ENCODE measurements at regions not wholly inside any gene's neighbourhood (a gene's known extent, or its start where the extent isn't known, plus 50 kb on each side); places are given as distances from the start of the nearest gene placed in this dataset.
"Not testable (repeated sequence)": the region's sequence is repeated elsewhere in the genome, so short reads cannot be mapped to it uniquely, and the experiment has no call there.

- DNase-seq (ENCODE audit: low read depth) = peak; percentile 21
- no peak for FAIRE-seq
- H3K4me3 ChIP-seq (ENCODE audit: low read depth, low read length) = no peak overlapping the region
- H3K36me3 ChIP-seq (ENCODE audit: control insufficient read depth, insufficient read depth, low read length) = no peaks in the 10 kb centered on the region
- H3K27me3 ChIP-seq (ENCODE audit: control insufficient read depth, insufficient read depth, low read length) = no peaks in the 10 kb centered on the region
- TF ChIP-seq CTCF (IDR thresholded peaks at IDR 0.05; ENCODE audit: insufficient read depth, low read length, severe bottlenecking) = no peak
Measured at GRCh38 chr6:139521338-139521737, 146.9 kb upstream of the CITED2 start.

DNA sequence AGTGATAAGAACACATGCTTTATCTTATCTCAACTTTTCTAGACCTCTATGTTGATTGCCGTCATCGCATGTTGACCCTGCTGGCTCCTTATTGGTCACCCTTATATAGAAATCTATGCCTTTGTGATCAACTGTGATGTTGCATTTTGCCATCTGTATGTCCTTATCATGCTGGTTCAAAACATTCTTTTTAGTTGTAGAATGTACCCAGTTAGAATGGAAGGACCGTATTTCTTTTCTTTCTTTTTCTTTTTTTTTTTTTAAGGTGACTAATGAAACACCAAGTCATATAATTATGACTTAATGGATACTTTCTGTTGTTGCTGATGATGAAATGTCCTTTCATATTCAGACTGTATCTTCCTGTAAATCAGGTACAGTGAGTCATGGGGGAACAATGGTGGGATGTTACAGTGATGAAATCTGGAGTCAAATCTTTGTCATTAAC lies 145.9 kb upstream of the CITED2 start:
- FAIRE-seq (no peak), DNase-seq (ENCODE audit: low read depth) (peak; percentile 96)
- no peak for TF ChIP-seq CTCF (IDR thresholded peaks at IDR 0.05; ENCODE audit: insufficient read depth, low read length, severe bottlenecking)
- no peak overlapping the region for H3K4me3 ChIP-seq (ENCODE audit: low read depth, low read length)
- no peaks in the 10 kb centered on the region for H3K36me3 ChIP-seq (ENCODE audit: control insufficient read depth, insufficient read depth, low read length)
- H3K27me3 ChIP-seq (ENCODE audit: control insufficient read depth, insufficient read depth, low read length) = no peaks in the 10 kb centered on the region

DNA sequence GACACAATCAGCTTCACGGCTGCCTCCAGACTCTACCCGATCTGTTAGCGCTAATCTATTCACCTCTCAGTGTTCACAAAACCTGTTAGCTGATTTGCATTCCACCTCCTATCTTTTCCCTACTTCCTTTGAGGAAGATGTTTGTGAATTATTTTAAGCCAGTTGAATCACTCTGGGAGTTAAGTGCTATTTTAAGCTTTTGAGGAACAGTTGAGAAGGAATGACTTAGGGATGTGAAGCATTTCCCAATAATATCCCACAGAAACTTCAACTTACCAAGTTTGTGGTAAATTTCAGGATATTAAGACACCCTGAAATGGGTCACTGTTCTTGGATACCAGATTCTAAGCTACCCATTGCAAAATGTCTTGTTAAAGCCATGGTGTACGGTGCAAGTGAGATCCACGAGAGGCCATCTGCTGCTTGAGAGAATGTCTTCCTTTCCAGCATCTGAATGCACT lies 145.2 kb upstream of the CITED2 start:
- TF ChIP-seq CTCF (IDR thresholded peaks at IDR 0.05; ENCODE audit: insufficient read depth, low read length, severe bottlenecking) = no peak
- peak; percentile 33 for DNase-seq (ENCODE audit: low read depth)
- H3K27me3 ChIP-seq (ENCODE audit: control insufficient read depth, insufficient read depth, low read length) = no peaks in the 10 kb centered on the region
- H3K4me3 ChIP-seq (ENCODE audit: low read depth, low read length) = no peak overlapping the region
- FAIRE-seq = no peak
- H3K36me3 ChIP-seq (ENCODE audit: control insufficient read depth, insufficient read depth, low read length) = no peaks in the 10 kb centered on the region

DNA sequence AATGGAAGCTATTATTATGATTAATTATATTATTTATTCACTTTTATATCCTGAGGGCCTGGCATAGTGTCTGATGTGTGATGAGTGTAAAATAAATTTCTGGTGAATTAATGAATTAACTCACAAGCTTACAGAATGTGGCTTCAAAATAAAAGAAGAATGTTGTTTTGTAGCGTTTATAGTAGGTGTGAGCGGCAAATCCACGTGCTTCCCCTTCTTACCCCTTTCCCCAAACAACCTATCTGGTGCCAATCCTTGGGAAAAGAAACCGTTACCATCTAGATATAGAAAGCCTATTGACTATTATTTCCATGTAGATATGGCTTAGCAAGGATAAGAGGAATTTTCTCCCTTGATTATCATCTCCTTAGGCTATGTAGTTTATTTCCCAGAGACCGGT lies 144.6 kb upstream of the CITED2 start:
- H3K4me3 ChIP-seq (ENCODE audit: low read depth, low read length) = no peak overlapping the region
- no peaks in the 10 kb centered on the region for H3K27me3 ChIP-seq (ENCODE audit: control insufficient read depth, insufficient read depth, low read length)
- no peaks in the 10 kb centered on the region for H3K36me3 ChIP-seq (ENCODE audit: control insufficient read depth, insufficient read depth, low read length)
- no peak for FAIRE-seq
- no peak for TF ChIP-seq CTCF (IDR thresholded peaks at IDR 0.05; ENCODE audit: insufficient read depth, low read length, severe bottlenecking)
- no peak for DNase-seq (ENCODE audit: low read depth)

DNA sequence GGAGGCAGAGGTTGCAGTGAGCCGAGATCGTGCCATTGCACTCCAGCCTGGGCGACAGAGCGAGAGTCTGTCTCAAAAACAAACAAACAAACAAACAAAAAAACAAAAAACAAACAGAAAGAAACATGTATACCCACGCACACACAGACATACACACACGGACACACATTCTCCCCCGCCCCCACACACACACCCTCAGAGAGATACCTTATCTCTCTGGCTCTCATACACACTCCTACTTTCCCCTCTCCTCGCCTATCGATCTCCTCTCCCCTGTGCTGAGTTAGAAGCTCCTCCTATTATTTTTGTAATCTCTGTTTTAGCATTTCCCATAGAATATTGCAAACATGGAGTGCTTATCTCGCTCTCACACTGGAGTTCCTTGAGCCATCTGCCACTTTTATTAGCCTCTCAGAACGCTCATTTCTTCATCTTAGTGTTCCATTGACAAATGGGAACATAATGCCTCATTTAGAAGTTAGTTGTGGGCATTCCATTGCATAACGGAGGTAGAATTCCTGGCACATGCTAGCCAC lies 144.2 kb upstream of the CITED2 start:
- DNase-seq (ENCODE audit: low read depth) = no peak
- H3K36me3 ChIP-seq (ENCODE audit: control insufficient read depth, insufficient read depth, low read length) = no peaks in the 10 kb centered on the region
- H3K4me3 ChIP-seq (ENCODE audit: low read depth, low read length) = no peak overlapping the region
- TF ChIP-seq CTCF (IDR thresholded peaks at IDR 0.05; ENCODE audit: insufficient read depth, low read length, severe bottlenecking) = no peak
- no peak for FAIRE-seq
- H3K27me3 ChIP-seq (ENCODE audit: control insufficient read depth, insufficient read depth, low read length) = no peaks in the 10 kb centered on the region

- not testable (repeated sequence) for FAIRE-seq; H3K4me3 ChIP-seq (ENCODE audit: low read depth, low read length); H3K36me3 ChIP-seq (ENCODE audit: control insufficient read depth, insufficient read depth, low read length); H3K27me3 ChIP-seq (ENCODE audit: control insufficient read depth, insufficient read depth, low read length); DNase-seq (ENCODE audit: low read depth)
Measured at GRCh38 chr6:139517998-139518555, 143.6 kb upstream of the CITED2 start.

All from bronchial epithelial cell (primary cell).